ENCODE measurements at regions not wholly inside any gene's neighbourhood (a gene's known extent, or its start where the extent isn't known, plus 50 kb on each side); places are given as distances from the start of the nearest gene placed in this dataset.

GRCh38 chr2:144905956-144906355, 386.0 kb upstream of the ZEB2 start:
- no peak for TF ChIP-seq CTCF (IDR thresholded peaks at IDR 0.05)
- TF ChIP-seq POLR2A (IDR thresholded peaks at IDR 0.05), result no peak

Data from Peyer's patch (tissue), 4 donors.